GM19463 (cell line): ENCODE measurements at regions not wholly inside any gene's neighbourhood (a gene's known extent, or its start where the extent isn't known, plus 50 kb on each side); places are given as distances from the start of the nearest gene placed in this dataset.
A peak's percentile ranks its signal among the peaks of the same experiment; 100 is the strongest.
"Not testable (repeated sequence)": the region's sequence is repeated elsewhere in the genome, so short reads cannot be mapped to it uniquely, and the experiment has no call there.

Experiments
- ATAC-seq: cut with Tn5 transposase; IDR thresholded peaks from one replicate; pipeline ENCODE4 v1.9.1; 2021; ENCODE audit warnings: mild to moderate bottlenecking, moderate library complexity; ENCODE audit not compliant: unreplicated experiment

DNA sequence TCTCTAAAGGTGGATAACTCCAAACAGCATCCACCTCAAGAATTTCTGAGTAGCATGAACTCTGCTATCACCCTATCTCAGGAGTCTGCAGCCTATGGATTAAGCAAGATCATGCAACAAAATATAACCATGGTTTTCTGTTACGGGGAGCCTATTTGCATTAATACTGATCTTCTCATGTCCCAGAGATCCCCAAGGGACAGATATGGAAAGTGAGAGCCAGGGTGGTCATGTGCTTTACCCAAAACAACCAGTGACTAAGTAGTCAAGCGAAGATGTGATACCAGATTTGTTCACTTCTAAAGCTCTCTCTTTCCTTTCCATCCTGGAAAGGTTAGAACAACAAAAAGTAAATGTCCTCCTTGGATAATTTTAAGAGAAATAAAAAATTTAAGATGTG, 125.1 kb downstream of the PRRX1 start:
- ATAC-seq = no peak

DNA sequence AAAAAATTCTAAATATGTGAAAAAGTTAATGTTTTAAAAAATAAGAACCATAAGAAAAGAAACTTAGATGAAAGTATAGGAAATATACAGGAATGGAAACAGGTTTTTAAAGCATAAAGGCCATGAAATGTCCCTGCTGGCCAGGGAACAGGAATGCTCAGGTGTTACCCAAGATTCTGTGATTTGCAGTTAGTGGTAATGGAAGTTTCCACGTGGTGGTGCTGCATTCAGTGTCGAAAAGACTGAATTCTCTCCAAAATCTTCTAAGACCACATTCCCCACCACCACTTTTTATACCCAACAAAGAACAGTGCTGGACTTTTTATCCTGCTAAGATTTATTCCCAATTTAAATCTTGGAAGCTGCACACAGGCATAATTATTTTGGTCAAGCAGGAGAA, 126.2 kb downstream of the PRRX1 start:
- ATAC-seq = no peak

DNA sequence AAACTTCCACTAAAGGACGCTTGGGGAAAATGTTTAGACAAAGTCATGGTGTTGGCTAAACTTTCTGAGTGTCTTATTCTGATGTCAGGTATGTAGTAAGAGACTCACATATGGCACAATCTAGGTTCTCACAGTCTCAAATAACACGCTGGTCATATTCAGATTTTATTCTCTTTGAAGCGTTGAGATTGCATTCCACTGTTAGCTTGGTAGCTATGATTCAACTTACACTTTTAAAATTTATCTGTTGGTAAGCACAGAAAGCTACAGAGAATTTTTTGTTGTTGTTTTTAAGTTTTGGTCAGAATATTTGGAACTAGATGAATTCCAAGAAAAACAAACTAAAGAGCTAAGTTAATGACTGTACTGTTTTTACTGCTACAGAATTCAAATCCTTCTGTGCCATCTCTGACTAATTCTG, 126.7 kb downstream of the PRRX1 start:
- no peak for ATAC-seq

DNA sequence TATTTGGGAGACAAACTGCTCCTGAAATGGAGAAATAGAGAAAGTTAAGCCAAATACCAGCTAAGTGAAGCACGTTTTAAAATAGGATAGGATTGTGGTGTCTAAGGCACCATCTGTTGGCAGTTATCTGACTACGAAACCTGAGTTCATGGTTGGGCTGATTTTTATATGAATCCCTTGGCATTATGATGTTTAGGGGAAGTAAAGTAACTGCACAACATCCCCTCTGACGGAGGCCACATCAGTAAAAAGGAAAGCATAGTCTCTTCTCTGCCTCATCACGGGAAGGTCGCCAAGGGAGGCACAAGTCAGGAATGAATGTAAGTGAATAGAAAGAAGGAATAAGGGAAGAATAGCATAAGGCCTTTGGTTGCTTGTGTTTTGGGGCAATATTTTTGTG, 128.0 kb downstream of the PRRX1 start:
- ATAC-seq = no peak

DNA sequence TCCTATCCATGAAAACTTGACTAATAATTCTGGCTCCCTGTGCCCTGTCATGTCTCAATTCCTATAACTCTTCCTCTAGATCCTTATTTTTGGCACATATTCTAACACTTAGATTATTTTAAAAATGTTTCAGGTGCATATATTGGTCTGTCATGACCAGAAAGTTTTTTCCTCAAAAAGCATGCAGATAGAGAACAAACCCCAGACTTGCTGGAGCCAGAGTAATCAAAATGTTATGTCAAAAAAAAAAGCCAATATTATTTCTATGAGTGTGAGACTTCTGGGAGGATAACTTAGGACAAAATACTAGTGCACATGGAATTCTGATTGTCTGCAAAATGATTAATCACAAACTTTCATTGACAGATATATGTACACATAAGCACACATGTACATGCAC, 135.1 kb upstream of the MROH9 start:
- no peak for ATAC-seq

DNA sequence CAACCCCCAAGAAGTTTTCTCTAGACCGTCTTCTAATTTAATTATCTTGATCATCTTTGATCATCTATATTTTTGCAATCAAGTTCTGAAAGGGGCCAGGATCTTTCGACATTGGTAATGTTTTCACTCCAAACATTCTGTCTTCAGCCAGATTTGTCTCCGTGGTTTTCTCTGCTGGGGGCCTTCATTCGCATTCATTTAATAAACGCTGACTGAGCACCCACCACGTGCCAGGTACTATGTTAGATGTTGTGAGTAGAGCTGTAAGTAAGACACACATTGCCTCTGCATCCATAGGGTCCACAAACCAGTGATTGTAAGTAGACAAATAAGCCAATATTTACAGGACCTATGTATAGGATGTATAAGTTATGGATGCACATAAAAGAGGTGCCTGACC, 134.5 kb upstream of the MROH9 start:
- no peak for ATAC-seq

DNA sequence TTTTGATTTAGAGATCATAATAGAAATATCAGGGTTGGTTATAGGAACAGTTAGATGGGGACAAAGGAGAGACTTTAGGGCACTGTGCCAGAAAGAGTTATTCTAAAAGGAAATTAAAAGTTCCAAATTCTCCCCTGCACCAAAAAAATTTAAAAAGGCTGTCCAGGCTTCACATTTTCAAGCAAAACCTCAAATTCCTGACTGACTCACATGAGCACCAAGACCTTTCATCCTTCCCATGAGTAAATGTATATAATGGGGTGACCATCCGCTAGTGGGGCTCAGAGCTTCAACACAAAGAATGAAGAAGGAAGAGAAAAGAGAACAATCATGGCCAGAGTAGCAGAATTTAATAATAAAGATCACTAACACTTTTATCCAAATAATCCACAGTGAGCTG, 131.6 kb upstream of the MROH9 start:
- ATAC-seq = no peak

DNA sequence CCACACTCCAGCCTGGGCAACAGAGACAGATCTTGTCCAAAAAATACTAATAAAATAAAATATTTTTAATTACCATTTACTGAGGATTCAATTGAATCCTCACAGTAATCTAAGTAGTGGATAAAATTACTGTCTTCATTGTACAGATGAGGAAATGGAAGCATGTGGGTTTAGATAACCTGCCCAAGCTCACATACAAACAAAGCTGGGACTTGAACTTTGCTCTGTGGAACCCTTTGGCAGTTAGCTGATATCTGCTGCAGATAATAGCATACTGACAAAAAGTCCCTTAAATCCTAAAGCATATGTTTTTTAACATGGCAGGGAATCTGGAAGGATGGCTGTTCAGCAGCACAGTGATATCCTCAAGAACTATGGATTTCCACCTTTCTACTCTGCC, 130.9 kb upstream of the MROH9 start:
- no peak for ATAC-seq

DNA sequence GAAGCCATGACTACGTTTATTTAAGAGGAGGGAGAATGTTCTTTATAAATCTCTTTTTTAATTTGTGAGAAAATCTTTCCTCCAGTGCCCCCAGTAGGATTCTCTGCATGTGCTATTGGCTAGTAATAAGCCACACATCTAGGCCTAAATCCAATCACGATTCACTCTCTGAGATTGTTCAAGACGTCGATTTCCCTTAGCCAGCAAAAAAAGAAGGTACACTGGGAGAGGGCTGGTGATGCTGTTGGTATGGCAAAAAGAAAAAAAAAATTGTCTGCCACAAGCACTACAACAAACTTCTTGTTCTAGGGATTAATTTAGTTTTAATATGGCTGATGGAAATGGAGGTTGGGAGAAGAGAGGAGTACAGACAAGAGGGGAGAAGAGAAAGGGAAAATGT, 130.5 kb upstream of the MROH9 start:
- ATAC-seq = no peak

DNA sequence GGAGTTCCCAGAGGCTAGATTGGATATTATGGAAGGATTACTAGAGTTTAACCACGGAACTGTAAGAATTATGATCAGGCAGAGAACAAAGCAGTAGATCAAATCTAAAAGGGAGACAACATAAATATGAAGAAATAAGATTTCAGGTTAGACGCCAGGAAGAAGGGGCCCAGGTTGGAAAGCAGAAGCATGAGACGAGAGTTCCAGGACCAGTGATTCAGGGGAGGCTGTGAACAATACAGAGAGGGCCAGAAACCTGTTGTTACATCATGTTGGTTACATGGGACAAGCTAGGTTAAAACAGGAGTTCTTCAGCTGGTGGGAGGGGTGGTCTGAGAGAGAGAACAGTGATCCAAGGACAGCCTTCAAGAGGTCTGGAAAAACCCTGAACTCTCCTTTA, 128.4 kb upstream of the MROH9 start:
- ATAC-seq = no peak

DNA sequence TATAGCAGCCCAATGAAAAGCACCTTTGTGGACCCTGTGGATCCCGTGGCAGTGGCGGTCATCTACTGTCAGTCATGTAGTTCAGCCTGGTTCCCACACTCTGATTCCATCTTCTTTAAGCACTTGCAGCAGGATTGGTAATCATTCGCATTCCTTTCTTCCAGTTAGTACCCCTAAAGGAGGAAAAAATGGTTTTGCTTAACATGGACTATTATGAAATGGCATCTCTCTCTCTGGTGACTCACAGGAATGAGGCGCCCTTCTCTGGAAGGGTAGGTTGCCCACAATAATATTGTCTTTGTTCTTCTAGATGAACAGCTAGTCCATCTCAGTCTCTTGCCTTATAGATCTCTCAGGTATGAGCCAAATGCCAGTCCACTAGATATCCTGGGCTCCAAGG, 127.9 kb upstream of the MROH9 start:
- no peak for ATAC-seq

DNA sequence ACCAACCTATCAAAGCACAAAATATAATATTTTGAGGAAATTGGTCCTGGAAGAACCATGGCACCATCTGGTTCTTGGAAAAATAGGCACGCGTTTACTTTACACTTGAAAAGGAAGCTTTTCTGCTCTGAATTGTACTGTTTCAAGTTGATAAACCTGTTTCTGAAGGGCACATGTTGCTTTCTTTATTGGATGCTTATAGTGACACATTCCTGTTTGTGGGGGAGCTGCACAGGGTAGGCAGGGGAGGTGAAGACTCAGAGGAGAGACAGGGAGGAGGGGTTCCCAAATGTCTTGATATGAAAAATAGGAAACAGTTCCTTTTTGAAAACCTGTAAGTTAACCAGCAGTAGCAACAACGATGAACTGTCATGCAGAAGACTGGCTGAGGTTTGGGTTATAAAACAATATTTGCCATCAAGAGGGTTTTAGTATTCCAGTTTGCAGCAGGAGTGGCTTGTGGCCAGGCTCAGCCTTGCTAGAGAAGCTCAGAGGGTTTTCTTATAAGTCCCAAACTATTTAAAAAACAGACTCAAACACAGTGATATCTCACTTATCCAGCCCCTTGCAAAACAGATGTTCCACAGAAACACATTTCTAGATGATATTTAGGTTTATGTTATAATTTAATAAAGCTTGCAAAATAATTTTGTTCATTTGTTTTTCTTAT, 127.0 kb upstream of the MROH9 start:
- no peak for ATAC-seq

DNA sequence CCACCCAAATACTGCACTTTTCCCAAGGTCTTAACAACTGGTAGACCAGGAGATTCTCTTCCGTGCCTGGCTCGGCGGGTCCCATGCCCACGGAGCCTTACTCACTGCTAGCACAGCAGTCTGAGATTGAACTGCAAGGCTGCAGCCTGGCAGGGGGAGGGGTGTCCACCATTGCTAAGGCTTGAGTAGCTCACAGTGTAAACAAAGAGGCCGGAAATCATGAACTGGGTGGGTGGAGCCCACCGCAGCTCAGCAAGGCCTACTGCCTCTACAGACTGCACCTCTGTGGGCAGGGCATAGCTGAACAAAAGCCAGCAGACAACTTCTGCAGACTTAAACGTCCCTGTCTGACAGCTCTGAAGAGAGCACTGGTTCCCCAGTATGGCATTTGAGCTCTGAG, 124.3 kb upstream of the MROH9 start:
- not testable (repeated sequence) for ATAC-seq

DNA sequence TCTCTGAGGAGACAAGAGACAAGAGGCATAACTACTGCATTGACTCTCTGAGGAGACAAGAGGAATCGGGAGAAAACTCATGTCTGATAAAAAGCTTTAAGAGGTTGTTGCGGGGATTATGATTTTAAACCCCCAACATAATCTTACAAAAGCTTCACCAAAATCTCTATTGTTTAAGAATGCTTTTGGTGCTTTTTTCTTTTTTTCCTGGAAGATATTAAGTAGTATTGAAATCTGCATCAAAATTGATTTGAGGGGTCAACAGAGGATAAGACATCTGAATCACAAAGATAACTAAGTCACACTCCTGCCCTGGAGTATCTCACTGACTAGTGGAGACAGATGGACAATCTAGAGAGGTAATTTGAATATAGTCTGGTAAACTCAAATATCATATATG, 115.6 kb upstream of the MROH9 start:
- ATAC-seq = no peak

DNA sequence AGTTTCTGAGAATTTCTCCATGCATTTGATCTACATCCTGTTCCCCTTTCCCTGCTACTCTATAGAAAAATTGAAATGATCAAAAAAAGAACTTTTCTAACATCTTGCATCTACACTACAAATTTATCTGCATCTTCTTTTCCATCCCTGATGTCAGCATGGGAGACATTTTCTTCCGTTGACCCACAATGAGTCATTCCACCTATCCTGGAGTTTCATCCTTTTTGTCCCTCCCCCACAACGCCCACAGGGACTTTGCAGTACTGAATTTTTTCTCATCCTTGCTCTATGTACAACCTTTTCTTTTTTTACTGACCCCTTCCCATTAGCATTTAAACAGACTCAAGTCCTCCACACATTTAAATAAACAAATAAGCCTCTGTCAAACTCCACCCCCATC, 112.2 kb upstream of the MROH9 start:
- ATAC-seq = no peak

DNA sequence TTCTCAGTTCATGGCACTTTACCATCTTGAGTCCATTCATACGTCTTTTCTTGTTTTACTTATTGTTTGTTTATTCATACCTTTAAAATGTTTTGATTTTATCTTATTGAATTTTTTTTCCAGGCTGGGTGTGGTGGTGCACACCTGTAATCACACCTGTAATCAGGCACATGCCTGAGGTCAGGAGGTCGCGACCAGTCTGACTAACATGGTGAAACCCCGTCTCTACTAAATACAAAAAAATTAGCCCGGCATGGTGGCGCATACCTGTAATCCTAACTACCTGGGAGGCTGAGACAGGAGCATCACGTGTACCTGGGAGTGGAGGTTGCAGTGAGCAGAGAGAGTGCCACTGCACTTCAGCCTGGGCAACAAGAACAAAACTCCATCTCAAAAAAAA, 104.1 kb upstream of the MROH9 start:
- no peak for ATAC-seq

DNA sequence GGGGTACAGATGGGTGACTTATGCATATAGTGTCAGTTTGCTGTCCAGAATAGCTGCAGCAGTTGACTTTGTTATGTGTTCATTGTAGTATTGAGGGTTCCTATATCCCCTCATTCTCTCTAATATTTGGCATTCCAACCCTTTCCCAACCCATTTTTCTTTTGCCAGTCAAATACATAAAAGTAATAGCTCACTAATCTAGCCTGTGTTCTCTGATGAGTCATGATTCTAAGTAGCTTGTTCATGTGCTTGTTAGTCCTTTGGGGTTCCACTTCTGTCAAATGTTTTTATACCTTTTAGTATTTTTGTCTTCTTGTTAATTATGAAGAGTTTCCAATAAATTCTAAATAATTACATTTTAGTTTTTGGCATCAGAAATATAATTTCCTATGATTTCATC, 99.2 kb upstream of the MROH9 start:
- no peak for ATAC-seq

DNA sequence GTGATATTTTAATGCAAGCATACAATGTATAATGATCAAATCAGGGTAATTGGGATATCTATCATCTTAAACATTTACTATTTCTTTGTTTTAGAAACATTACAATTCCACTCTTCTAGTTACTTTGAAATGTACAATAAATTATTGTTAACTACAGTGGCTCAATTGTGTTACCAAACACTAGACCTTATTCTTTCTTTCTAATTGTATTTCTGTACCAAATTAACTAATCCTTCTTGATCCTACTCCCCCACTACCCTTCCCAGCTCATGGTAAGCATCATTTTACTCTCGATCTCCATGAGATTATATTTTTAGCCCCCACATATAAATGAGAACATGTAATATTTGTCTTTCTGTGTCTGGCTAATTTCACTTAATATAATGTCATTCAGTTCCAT, 95.0 kb upstream of the MROH9 start:
- ATAC-seq = no peak

DNA sequence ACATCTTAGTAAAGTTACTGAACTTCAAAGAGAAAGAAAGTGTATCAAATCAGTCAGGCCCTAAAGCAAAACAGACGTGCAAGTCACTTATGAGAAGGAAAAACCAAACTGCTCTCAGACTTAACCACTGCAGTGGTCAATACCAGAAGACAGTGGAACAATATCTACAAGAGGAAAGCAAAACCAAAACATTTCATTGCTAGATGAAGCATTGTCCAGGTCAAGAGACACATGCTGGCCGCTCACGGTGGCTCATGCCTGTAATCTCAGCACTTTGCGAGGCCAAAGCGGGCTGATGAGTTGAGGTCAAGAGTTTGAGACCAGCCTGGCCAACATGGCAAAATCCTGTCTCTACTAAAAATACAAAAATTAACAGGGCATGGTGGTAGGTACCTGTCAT, 82.0 kb upstream of the MROH9 start:
- ATAC-seq = peak; percentile 73

DNA sequence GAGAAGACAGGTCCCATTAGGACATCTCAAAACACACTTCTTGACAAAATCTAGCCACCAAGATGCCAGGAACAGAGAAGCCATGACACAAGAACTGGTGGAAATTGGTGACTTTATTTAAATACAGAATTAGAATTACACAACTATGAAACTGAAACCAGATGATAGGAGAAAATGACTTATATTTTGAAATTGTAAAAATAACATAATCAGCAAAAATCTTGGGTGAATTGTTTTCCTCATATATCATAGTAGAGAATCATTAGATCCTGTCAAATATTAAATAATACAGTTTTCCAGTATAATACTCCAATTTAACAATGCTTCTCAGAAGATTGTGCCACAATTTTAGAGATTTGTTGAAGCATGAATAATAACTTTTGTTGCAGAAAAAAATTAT, 81.5 kb upstream of the MROH9 start:
- no peak for ATAC-seq

DNA sequence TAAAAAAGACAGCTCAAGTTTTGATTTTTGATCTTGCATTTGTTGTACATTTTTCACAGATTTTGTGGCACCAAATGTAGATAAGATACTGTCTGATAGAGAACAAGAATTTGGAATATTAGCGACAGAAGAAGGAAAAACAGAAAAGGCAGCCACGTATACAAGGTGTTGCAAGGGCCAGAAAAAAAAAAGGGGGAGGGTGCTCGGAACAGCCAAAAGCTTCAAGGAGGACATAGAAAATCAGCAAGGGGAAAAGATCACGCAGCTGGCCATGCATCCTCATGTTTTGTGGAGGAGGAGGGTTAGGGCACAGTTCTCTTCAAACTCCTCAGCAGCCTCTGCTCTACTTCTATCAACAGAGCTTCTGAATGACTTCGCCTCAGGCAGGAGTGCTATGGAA, 80.7 kb upstream of the MROH9 start:
- ATAC-seq = no peak

DNA sequence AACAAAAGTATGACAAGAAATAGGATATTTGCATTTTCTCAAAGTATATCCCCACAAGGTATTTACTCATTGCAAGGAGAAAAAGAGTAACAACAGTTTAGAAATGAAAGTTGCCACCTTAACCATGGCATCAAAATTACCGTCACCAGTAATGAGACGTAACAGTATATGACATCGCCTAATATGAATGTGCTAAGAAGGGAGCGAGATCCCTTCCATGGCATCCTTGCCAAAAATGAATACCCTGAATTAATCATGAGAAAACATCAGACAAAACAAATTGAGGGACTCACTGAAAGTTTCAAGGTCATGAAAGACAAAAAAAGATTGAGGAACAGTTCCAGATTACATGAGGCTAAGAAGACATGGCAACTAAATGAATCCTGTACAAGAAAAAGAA, 78.9 kb upstream of the MROH9 start:
- no peak for ATAC-seq

DNA sequence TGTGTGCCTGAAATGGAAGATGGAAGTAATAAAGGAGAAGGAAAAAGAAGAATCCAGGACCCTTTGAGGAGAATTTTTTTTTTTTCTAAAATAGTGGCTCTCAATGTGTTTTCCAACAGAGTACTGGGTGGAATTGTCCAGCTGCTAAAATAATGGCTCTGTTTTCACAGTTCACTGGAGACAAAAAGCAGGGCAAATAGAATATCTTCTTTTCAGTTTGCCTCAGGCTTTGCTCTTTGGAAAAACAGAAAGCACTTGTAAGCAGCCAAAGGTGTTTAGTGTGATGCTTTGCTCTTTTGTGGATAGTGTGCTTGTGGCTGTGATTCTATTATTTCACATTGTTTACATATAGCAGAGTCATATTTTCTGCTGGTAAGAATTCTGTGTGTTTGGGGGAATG, 77.4 kb upstream of the MROH9 start:
- ATAC-seq = no peak

DNA sequence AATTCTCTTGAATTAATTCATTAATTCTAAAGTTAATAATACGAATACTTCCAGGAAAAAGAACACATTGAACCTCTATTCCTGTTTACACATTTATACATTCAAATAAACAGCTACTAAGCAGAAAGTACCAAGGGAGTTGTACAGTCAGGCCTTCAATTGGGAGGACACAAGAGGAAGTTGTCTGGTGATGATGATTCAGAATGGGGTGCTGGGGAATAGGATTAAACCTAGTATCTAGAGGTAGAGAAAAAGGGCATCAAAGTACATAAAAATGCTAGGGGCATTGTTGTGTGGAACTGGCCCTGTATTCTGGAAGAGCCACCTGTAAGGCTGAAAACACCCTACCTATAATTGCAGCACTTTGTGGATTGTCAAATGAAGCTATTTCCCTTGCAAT, 71.7 kb upstream of the MROH9 start:
- no peak for ATAC-seq
